ENCODE measurements at regions not wholly inside any gene's neighbourhood (a gene's known extent, or its start where the extent isn't known, plus 50 kb on each side); places are given as distances from the start of the nearest gene placed in this dataset.
"Not testable (repeated sequence)": the region's sequence is repeated elsewhere in the genome, so short reads cannot be mapped to it uniquely, and the experiment has no call there.

- no peak overlapping the region for H3K27ac ChIP-seq (ENCODE audit: low read length)
- no peaks in the 10 kb centered on the region for H3K36me3 ChIP-seq (ENCODE audit: control insufficient read depth, insufficient read depth, low read length)
- H3K4me1 ChIP-seq (ENCODE audit: control insufficient read depth, insufficient read depth, low read length) = no peaks in the 10 kb centered on the region
- intact Hi-C loops (cut with micrococcal nuclease; ENCODE audit: unreplicated experiment) = no loop called here
- no peak overlapping the region for H3K4me3 ChIP-seq (ENCODE audit: low read depth in 2 of 2, low read length in 2 of 2)
- POLR2A ChIA-PET = no interaction called here
- H3K9me3 ChIP-seq (ENCODE audit: control insufficient read depth, insufficient read depth, low read depth, low read length) = no peaks in the 10 kb centered on the region
- CTCF ChIA-PET = no interaction called here
- TF ChIP-seq TCF7L2 (IDR thresholded peaks at IDR 0.05; ENCODE audit: low read depth, low read length) (no peak), REST (IDR thresholded peaks at IDR 0.05; ENCODE audit: insufficient read depth in 1 of 2, low read depth in 2 of 2, low read length in 1 of 2) (no peak), CTCF (IDR thresholded peaks at IDR 0.05) (no peak), POLR2AphosphoS5 (IDR thresholded peaks at IDR 0.05; ENCODE audit: low read depth, low read length) (no peak), SIN3A (IDR thresholded peaks at IDR 0.05; ENCODE audit: borderline replicate concordance, insufficient read depth, low read depth, low read length) (no peak)
- in situ Hi-C loops (cut with HindIII; ENCODE audit: low pct_unique_long_range_greater_than_20kb, low sequenced_read_pairs) = no loop called here
- H3K27me3 ChIP-seq (ENCODE audit: control insufficient read depth, insufficient read depth, low read length) = no peaks in the 10 kb centered on the region
- DNase-seq (ENCODE audit: low read depth, low spot score) = no peak
- no TSS peak for BruUV-seq (replicated peaks)
- ATAC-seq = no peak
These were observed 133.4 kb upstream of the JADE1 start for GRCh38 chr4:128676095-128676494.

- no peak for TF ChIP-seq POLR2AphosphoS5 (IDR thresholded peaks at IDR 0.05; ENCODE audit: low read depth, low read length)
- no peak for TF ChIP-seq SIN3A (IDR thresholded peaks at IDR 0.05; ENCODE audit: borderline replicate concordance, insufficient read depth, low read depth, low read length)
- TF ChIP-seq REST (IDR thresholded peaks at IDR 0.05; ENCODE audit: insufficient read depth in 1 of 2, low read depth in 2 of 2, low read length in 1 of 2) = no peak
- no peak for TF ChIP-seq CTCF (IDR thresholded peaks at IDR 0.05)
- no peak for TF ChIP-seq TCF7L2 (IDR thresholded peaks at IDR 0.05; ENCODE audit: low read depth, low read length)
- no peak overlapping the region for H3K27ac ChIP-seq (ENCODE audit: low read length)
- H3K27me3 ChIP-seq (ENCODE audit: control insufficient read depth, insufficient read depth, low read length) = no peaks in the 10 kb centered on the region
- no peaks in the 10 kb centered on the region for H3K9me3 ChIP-seq (ENCODE audit: control insufficient read depth, insufficient read depth, low read depth, low read length)
- no peak for ATAC-seq
- intact Hi-C loops (cut with micrococcal nuclease; ENCODE audit: unreplicated experiment) (no loop called here), in situ Hi-C loops (cut with HindIII; ENCODE audit: low pct_unique_long_range_greater_than_20kb, low sequenced_read_pairs) (no loop called here)
- no peak for DNase-seq (ENCODE audit: low read depth, low spot score)
- ChIA-PET CTCF (no interaction called here), POLR2A (no interaction called here)
- H3K4me3 ChIP-seq (ENCODE audit: low read depth in 2 of 2, low read length in 2 of 2) = no peak overlapping the region
- no TSS peak for BruUV-seq (replicated peaks)
- H3K4me1 ChIP-seq (ENCODE audit: control insufficient read depth, insufficient read depth, low read length) = no peaks in the 10 kb centered on the region
- no peaks in the 10 kb centered on the region for H3K36me3 ChIP-seq (ENCODE audit: control insufficient read depth, insufficient read depth, low read length)
These were observed 134.4 kb upstream of the JADE1 start for GRCh38 chr4:128675083-128675482.

- in situ Hi-C loops (cut with HindIII; ENCODE audit: low pct_unique_long_range_greater_than_20kb, low sequenced_read_pairs); BruUV-seq (replicated peaks); H3K27ac ChIP-seq (ENCODE audit: low read length); DNase-seq (ENCODE audit: low read depth, low spot score); ATAC-seq; H3K4me1 ChIP-seq (ENCODE audit: control insufficient read depth, insufficient read depth, low read length); H3K36me3 ChIP-seq (ENCODE audit: control insufficient read depth, insufficient read depth, low read length); H3K27me3 ChIP-seq (ENCODE audit: control insufficient read depth, insufficient read depth, low read length); intact Hi-C loops (cut with micrococcal nuclease; ENCODE audit: unreplicated experiment); H3K9me3 ChIP-seq (ENCODE audit: control insufficient read depth, insufficient read depth, low read depth, low read length); H3K4me3 ChIP-seq (ENCODE audit: low read depth in 2 of 2, low read length in 2 of 2); POLR2A ChIA-PET; CTCF ChIA-PET: not testable (repeated sequence)
These were observed 136.3 kb upstream of the JADE1 start for GRCh38 chr4:128673159-128673558.

GRCh38 chr4:128672596-128672995 is 136.9 kb upstream of the JADE1 start:
- POLR2A ChIA-PET; DNase-seq (ENCODE audit: low read depth, low spot score); ATAC-seq; H3K9me3 ChIP-seq (ENCODE audit: control insufficient read depth, insufficient read depth, low read depth, low read length); H3K4me1 ChIP-seq (ENCODE audit: control insufficient read depth, insufficient read depth, low read length); H3K4me3 ChIP-seq (ENCODE audit: low read depth in 2 of 2, low read length in 2 of 2); in situ Hi-C loops (cut with HindIII; ENCODE audit: low pct_unique_long_range_greater_than_20kb, low sequenced_read_pairs); intact Hi-C loops (cut with micrococcal nuclease; ENCODE audit: unreplicated experiment); CTCF ChIA-PET; H3K27ac ChIP-seq (ENCODE audit: low read length); H3K27me3 ChIP-seq (ENCODE audit: control insufficient read depth, insufficient read depth, low read length); H3K36me3 ChIP-seq (ENCODE audit: control insufficient read depth, insufficient read depth, low read length); BruUV-seq (replicated peaks): not testable (repeated sequence)
